ENCODE measurements at regions not wholly inside any gene's neighbourhood (a gene's known extent, or its start where the extent isn't known, plus 50 kb on each side); places are given as distances from the start of the nearest gene placed in this dataset.

- no peak overlapping the region for H3K4me3 ChIP-seq (ENCODE audit: low read depth, low read length)
- no peak for TF ChIP-seq CTCF (IDR thresholded peaks at IDR 0.05; ENCODE audit: borderline replicate concordance, insufficient read depth, low read depth, low read length)
These were observed 1368.4 kb upstream of the ADGRL3 start for GRCh38 chr4:59831746-59832145.

GRCh38 chr4:59834943-59835342 is 1365.2 kb upstream of the ADGRL3 start:
- no peak for TF ChIP-seq CTCF (IDR thresholded peaks at IDR 0.05; ENCODE audit: borderline replicate concordance, insufficient read depth, low read depth, low read length)
- no peak overlapping the region for H3K4me3 ChIP-seq (ENCODE audit: low read depth, low read length)

- TF ChIP-seq CTCF (IDR thresholded peaks at IDR 0.05; ENCODE audit: borderline replicate concordance, insufficient read depth, low read depth, low read length), result no peak
- no peak overlapping the region for H3K4me3 ChIP-seq (ENCODE audit: low read depth, low read length)
These were observed 1362.4 kb upstream of the ADGRL3 start for GRCh38 chr4:59837751-59838150.

- no peak overlapping the region for H3K4me3 ChIP-seq (ENCODE audit: low read depth, low read length)
- TF ChIP-seq CTCF (IDR thresholded peaks at IDR 0.05; ENCODE audit: borderline replicate concordance, insufficient read depth, low read depth, low read length), result no peak
These were observed 1361.9 kb upstream of the ADGRL3 start for GRCh38 chr4:59838236-59838635.

GRCh38 chr4:59841698-59842097 is 1358.4 kb upstream of the ADGRL3 start:
- H3K4me3 ChIP-seq (ENCODE audit: low read depth, low read length), result no peak overlapping the region
- TF ChIP-seq CTCF (IDR thresholded peaks at IDR 0.05; ENCODE audit: borderline replicate concordance, insufficient read depth, low read depth, low read length), result no peak

GRCh38 chr4:59848457-59848856 is 1351.7 kb upstream of the ADGRL3 start:
- H3K4me3 ChIP-seq (ENCODE audit: low read depth, low read length), result no peak overlapping the region
- no peak for TF ChIP-seq CTCF (IDR thresholded peaks at IDR 0.05; ENCODE audit: borderline replicate concordance, insufficient read depth, low read depth, low read length)

- no peak overlapping the region for H3K4me3 ChIP-seq (ENCODE audit: low read depth, low read length)
- no peak for TF ChIP-seq CTCF (IDR thresholded peaks at IDR 0.05; ENCODE audit: borderline replicate concordance, insufficient read depth, low read depth, low read length)
These were observed 1344.3 kb upstream of the ADGRL3 start for GRCh38 chr4:59855630-59856352.
